ENCODE measurements at regions not wholly inside any gene's neighbourhood (a gene's known extent, or its start where the extent isn't known, plus 50 kb on each side); places are given as distances from the start of the nearest gene placed in this dataset.

GRCh38 chr5:3347741-3348140 is 247.9 kb upstream of the IRX1 start:
- FAIRE-seq, result no peak
- no peaks in the 10 kb centered on the region for H3K9me3 ChIP-seq
- ATAC-seq, result no peak
- H3K4me1 ChIP-seq, result no peaks in the 10 kb centered on the region
- H3K4me2 ChIP-seq, result no peak overlapping the region
- POLR2A ChIA-PET, result no interaction called here
- DNase-seq (ENCODE audit: low read depth in 1 of 2, low spot score in 1 of 2), result no peak
- CTCF ChIA-PET, result no interaction called here
- no peak overlapping the region for H3K27ac ChIP-seq
- 4% methylated on average over 5 of the region's 5 CpGs for WGBS (ENCODE audit: missing lambda C conversion rate)
- H3K4me3 ChIP-seq, result no peak overlapping the region
- TF ChIP-seq MAFK (IDR thresholded peaks at IDR 0.05; ENCODE audit: partially characterized antibody) (no peak), CBX8 (IDR thresholded peaks at IDR 0.05) (no peak), RAD21 (conservative IDR thresholded peaks at IDR 0.05 in 1 of 2, IDR thresholded peaks at IDR 0.05 in 1 of 2) (no peak), MYC (IDR thresholded peaks at IDR 0.05; ENCODE audit: borderline replicate concordance, low read length) (no peak), E2F6 (IDR thresholded peaks at IDR 0.05; ENCODE audit: borderline replicate concordance, low read depth) (no peak), JUNB (IDR thresholded peaks at IDR 0.05) (no peak), KDM1A (IDR thresholded peaks at IDR 0.05; ENCODE audit: low read depth) (no peak)

GRCh38 chr5:3346111-3346820 is 249.4 kb upstream of the IRX1 start:
- Histone ChIP-seq H3K4me3 (no peak overlapping the region), H3K27ac (no peak overlapping the region), H3K9me3 (no peaks in the 10 kb centered on the region), H3K4me1 (no peaks in the 10 kb centered on the region), H3K4me2 (no peak overlapping the region)
- TF ChIP-seq ATOH8 (CRISPR knock-in tag; IDR thresholded peaks at IDR 0.05; ENCODE audit: low read depth), result no peak
- no peak for TF ChIP-seq HOXA7 (CRISPR knock-in tag; IDR thresholded peaks at IDR 0.05)
- no peak for TF ChIP-seq RAD21 (conservative IDR thresholded peaks at IDR 0.05 in 1 of 2, IDR thresholded peaks at IDR 0.05 in 1 of 2)
- TF ChIP-seq KDM1A (IDR thresholded peaks at IDR 0.05; ENCODE audit: low read depth), result no peak
- no peak for TF ChIP-seq TFCP2L1 (CRISPR knock-in tag; IDR thresholded peaks at IDR 0.05)
- TF ChIP-seq HEYL (CRISPR knock-in tag; IDR thresholded peaks at IDR 0.05), result no peak
- no peak for TF ChIP-seq RFX5 (IDR thresholded peaks at IDR 0.05)
- TF ChIP-seq ZSCAN20 (CRISPR knock-in tag; IDR thresholded peaks at IDR 0.05), result no peak
- no peak for TF ChIP-seq MYC (IDR thresholded peaks at IDR 0.05; ENCODE audit: borderline replicate concordance, low read length)
- TF ChIP-seq HDAC2 (IDR thresholded peaks at IDR 0.05), result no peak
- no peak for TF ChIP-seq HOXB13 (CRISPR knock-in tag; IDR thresholded peaks at IDR 0.05; ENCODE audit: low read depth)
- no peak for TF ChIP-seq ELK1 (IDR thresholded peaks at IDR 0.05; ENCODE audit: low read depth, low read length)
- TF ChIP-seq HES2 (IDR thresholded peaks at IDR 0.05), result no peak
- TF ChIP-seq FOXS1 (CRISPR knock-in tag; IDR thresholded peaks at IDR 0.05), result no peak
- DNase-seq (ENCODE audit: low read depth in 1 of 2, low spot score in 1 of 2), result no peak
- CTCF ChIA-PET, result no interaction called here
- 13% methylated on average over 25 of the region's 26 CpGs for WGBS (ENCODE audit: missing lambda C conversion rate)
- POLR2A ChIA-PET, result no interaction called here
- ATAC-seq, result no peak
- FAIRE-seq, result no peak

- no peak for FAIRE-seq
- 4% methylated on average over 8 of the region's 8 CpGs for WGBS (ENCODE audit: missing lambda C conversion rate)
- Histone ChIP-seq H3K4me1 (no peaks in the 10 kb centered on the region), H3K27ac (no peak overlapping the region), H3K4me2 (no peak overlapping the region), H3K4me3 (no peak overlapping the region), H3K9me3 (no peaks in the 10 kb centered on the region)
- ChIA-PET CTCF (no interaction called here), POLR2A (no interaction called here)
- no peak for TF ChIP-seq ELK1 (IDR thresholded peaks at IDR 0.05; ENCODE audit: low read depth, low read length)
- no peak for DNase-seq (ENCODE audit: low read depth in 1 of 2, low spot score in 1 of 2)
- ATAC-seq, result no peak
These were observed 250.4 kb upstream of the IRX1 start for GRCh38 chr5:3345195-3345594.

Measured in A549 (cell line).